ENCODE measurements at regions not wholly inside any gene's neighbourhood (a gene's known extent, or its start where the extent isn't known, plus 50 kb on each side); places are given as distances from the start of the nearest gene placed in this dataset.

DNA sequence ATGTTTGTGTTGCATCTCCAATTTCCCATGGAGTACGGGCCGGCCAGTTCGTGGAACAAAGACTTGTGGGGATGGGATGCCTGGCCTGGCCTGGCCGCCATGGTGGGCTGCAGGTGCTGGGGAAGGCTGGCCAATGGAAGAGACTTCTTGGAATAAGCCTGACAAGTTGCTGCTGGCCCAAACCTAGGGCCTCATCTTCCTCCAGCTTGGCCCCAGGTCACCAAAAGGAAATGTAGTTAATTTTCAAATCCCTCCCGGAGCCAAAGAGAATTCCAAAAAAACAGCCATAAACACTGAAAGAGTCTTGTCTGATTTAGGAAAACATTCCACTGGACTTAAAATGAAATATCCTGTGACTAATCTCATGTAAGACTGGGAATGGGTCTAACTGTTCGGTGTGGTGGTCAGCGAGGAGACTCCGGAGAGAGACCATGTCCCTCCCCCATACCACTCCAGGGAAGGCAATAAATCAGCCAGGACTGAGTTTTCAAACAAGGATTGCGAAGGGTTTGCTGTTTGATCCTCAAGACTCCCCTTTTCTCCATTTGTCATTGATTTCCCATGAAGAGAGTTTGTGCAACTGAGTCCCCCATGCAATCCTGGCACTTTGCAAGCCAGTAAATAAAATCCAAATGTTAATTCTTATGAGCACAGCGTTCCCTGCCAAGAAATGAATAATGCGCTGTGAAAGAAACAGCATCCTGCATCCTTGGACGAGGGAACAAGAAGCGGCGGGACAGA, 128.7 kb upstream of the HABP2 start:
- no peak for DNase-seq

DNA sequence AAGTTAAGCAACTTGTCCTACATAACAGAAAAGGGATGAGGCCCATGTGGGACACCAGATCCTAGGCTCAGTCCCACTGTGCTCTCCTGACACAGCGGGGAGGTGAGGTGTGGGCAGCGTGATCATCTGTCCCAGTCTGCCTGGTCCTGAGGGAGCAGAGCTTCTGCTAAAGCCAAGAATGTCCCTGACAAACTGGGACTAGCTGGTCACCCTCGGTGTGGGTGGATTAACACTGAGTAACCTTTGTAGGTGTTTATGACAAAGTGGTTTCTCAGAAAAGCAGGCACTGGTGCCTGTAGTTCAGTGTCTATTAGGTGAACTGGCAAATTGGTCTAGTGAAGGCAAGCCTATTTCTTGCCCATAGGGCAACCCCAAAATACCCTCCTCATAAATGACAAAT, 127.8 kb upstream of the HABP2 start:
- DNase-seq: no peak

- DNase-seq: peak; percentile 22 to 26
These were observed 127.3 kb upstream of the HABP2 start for GRCh38 chr10:113425541-113425951.

DNA sequence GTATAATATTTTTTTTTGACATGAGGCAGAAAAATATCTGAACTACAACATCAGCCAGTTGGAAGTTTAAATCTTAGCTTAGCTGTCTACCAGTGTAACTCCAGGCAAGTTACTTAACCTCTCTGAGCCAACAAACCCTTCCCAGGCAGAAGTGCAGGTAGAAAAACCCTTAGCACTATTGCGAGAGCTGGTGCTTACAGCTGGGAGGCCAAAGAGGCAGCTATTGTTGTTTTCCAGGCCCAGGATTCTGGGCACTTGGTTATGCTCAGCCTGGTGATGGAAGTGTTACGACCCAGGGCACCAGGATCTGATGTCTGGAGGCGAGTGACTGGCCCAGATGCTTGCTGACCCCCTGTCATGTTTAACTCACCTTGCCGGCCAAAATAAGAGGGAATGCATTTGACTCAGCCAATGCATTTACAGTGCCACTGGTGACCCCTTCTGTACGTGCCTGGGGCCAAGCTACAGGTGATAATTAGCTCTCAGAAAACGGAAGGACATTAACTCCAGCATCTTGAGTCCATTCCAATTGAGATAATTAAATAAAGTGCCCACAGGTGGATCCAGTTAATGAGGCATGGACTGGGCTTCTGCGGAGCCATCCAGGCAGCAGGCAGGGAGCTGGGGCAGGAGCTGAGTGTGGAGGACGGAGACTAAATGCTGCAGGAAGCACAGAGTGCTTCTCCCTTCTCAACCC, 126.5 kb upstream of the HABP2 start:
- no peak for DNase-seq

DNA sequence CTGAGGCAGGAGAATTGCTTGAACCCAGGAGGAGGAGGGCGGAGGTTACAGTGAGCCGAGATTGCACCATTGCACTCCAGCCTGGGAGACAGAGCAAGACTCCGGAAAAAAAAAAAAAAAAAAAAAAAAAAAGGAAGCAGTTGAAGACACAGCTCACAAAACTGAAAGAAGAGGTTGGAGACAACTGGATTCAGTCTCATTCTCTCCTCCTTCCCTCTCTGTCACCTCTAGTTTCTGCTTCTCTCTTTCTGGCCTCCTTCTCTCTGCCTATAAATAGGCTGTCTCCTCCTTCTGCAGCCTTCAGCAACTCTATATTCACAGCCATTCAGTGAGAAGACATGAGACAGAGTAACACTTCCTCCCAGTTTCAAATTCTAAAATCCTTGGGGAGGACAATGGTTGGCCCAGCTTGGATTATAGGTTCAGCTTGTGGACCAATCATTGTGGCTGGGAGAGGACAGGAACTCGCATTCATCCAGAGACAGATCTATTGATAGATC, 125.6 kb upstream of the HABP2 start:
- DNase-seq: no peak

- DNase-seq: no peak
These were observed 124.9 kb upstream of the HABP2 start for GRCh38 chr10:113427811-113428558.

- DNase-seq: no peak
These were observed 122.0 kb upstream of the HABP2 start for GRCh38 chr10:113430634-113431397.

DNA sequence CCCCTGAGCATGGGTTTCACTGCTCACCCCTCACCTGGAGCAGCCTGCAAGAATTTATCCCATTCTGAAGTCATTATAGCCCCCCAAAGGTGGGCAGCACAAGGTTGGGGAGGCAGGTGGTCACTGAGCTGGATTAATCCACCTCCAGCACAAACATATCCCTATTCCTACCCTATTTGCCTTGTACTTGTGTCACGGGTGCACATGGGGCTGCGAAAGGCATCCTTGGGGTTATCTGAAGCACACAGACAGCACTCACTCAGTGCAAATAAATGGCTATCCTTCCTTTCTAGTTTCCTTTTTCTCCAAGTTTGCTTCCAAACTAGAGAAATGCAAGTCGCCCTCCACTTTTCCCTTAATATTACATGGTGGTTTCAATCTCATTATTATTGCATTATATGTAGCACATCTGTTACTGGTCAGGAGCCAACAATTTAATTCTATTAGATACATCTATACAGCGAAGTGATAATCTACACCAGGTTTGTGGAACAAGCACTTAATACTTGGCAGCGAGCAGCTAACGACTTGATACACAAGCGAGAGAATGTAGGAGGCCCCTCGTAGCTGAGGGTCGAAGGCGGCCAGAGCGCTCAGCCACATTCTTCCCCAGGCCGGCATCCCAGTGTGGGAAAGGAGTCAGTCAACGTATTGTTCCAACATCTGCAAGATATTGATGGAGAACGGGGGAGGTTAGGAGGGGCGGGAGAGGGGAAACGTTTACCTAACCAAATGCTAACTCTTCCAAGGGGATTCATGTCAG, 121.3 kb upstream of the HABP2 start:
- no peak for DNase-seq

GRCh38 chr10:113433711-113434110, 119.1 kb upstream of the HABP2 start:
- DNase-seq: no peak

GRCh38 chr10:113434315-113434714, 118.5 kb upstream of the HABP2 start:
- DNase-seq: no peak

DNA sequence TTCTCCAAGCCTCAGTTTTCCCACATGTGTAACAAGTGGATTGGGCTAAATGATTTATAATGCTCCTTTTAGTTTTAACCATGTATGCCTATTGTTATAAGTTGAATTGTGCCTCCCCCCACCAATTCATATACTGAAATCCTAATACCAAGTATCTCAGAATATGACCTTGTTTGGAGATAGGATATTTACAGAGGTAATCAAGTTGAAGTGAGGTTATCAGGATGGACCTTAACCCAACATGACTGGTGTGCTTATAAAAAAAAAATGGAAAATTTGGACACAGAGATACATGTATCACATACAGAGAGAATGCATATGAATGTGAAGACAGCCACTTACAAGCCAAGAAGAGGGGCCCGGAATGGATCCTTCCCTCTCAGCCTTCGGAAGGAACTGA, 117.9 kb upstream of the HABP2 start:
- DNase-seq: no peak

DNA sequence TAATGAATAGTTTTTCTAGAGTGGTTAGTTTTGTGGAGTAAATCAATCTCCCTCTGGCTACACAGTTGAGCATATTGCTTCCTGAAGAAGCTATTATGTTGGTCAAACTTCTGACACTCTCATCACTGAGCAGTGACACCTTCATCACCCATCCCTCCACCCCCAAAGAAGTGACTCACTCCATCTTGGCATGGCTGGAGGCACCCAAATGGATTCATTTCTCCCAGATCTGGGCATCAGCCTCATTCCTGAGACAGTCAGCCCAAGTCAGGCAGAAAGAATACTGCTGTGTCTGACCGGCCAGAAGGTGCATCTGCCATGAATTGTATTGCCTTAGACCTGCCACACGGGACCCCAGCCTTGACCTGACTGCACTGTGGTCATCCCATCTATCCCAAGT, 117.0 kb upstream of the HABP2 start:
- DNase-seq: no peak

GRCh38 chr10:113436851-113437250, 116.0 kb upstream of the HABP2 start:
- DNase-seq: no peak

GRCh38 chr10:113438652-113439051, 114.2 kb upstream of the HABP2 start:
- DNase-seq: no peak

- no peak for DNase-seq
These were observed 111.6 kb upstream of the HABP2 start for GRCh38 chr10:113441220-113441619.

DNA sequence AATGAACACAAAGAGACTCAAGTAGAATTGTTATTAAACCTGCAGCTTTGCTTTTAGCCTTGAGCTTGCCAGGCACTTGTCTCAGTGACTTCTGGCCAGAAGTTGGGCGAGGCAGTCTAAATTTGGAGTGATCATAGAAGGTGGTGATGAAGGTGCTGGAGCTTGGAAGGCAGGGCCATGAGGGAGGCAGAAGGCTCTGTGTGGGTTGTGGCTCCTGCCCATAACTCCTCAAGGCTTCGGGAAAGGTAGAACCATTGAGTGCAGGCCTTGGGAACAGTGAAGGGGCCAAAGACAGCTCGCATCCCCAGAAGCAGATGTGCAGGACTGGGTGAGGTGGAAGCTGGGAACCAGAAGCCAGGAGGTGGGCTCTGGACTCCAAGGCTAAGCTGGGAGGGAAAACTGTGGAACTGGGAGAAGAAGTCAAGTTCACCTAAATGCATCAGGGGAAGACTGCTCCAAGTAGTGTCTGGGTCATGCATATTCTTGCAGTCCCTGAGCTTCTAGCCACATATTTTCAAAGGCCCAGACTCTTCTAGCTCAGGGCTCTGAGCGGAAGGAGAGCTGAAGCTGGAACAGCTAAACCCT, 111.1 kb upstream of the HABP2 start:
- no peak for DNase-seq

GRCh38 chr10:113442336-113442735, 110.5 kb upstream of the HABP2 start:
- no peak for DNase-seq

- DNase-seq: no peak
These were observed 109.5 kb upstream of the HABP2 start for GRCh38 chr10:113443141-113443925.

DNA sequence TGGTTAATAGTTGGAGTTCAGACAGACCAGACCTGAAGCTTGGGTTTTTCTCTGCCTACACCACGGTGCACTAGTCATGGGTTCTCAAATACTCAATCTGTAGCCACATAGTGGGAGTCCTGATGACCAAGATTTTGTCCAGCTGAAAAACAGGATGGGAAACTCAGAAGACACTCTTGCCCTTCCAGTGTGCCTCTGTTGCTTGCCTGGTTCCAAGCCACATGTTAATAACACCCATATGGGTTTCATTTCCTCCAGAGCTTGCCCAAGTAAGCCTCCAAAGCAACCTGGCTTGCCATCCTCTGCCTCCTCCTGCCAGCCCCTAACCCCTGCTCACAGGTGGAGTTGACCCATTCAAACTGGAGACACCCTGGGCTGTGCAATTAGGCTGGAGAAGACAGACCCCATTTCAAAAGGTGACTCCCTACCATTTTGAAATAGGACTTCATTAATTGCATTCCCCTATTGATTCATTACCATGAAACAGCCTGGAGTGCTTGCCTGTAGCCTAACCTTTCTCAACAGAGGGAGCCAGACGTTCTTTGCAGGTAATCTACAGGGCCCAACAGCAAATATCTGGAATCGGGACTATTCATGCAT, 108.0 kb upstream of the HABP2 start:
- no peak for DNase-seq

DNA sequence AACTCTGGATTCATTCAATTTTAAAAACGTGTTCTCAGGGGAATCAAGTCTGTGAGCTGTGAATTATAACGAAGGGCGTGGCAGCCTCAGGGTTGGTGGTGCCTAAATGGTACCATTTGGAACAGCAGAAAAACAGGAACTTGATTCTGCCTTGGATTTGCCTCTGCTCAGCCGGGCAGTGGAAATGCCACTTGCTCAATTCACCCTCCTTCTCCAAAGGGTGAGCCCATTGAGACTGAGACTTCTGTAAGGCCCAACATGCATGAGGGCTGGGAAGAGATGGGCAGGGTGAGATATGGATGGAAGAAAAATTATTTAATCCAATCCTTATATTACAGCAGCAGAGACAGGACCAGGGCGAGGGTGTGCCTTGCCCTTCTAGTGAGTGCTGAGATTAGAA, 107.1 kb upstream of the HABP2 start:
- no peak for DNase-seq

- no peak for DNase-seq
These were observed 106.1 kb upstream of the HABP2 start for GRCh38 chr10:113446739-113447138.
